WTC11 (cell line): ENCODE measurements at regions not wholly inside any gene's neighbourhood (a gene's known extent, or its start where the extent isn't known, plus 50 kb on each side); places are given as distances from the start of the nearest gene placed in this dataset.

Experiments used
- ATAC-seq: fragments of 200-7000 bp; cut with Tn5 transposase; 2 replicates; pipeline ENCODE4 v1.10.0; 2021; ENCODE audit warnings: mild to moderate bottlenecking, moderate library complexity
- CTCF ChIA-PET: fragments of 300-600 bp; sonication (Branson Sonifier 250); formaldehyde crosslinking; loops from one replicate; lab custom pipeline; 2021; ENCODE audit warnings: antibody characterized with exemption; lab: Charles Lee
- POLR2A ChIA-PET: fragments of 350-600 bp; sonication (Branson Sonifier 250); formaldehyde crosslinking; loops from one replicate; lab custom pipeline; 2021; ENCODE audit warnings: antibody characterized with exemption; lab: Charles Lee
- DNase-seq: peaks from one replicate; pipeline ENCODE4 v3.0.0; 2021; ENCODE audit warnings: low spot score
- H3K27ac Mint-ChIP-seq: 2 replicates; pipeline ENCODE4 v1.8.0; 2021; ENCODE audit warnings: mixed read lengths
- H3K27me3 Mint-ChIP-seq: 2 replicates; pipeline ENCODE4 v1.8.0; 2021; ENCODE audit warnings: low read depth, mild to moderate bottlenecking, moderate library complexity, mixed read lengths
- H3K36me3 Mint-ChIP-seq: 2 replicates; pipeline ENCODE4 v1.8.0; 2021; ENCODE audit warnings: mixed read lengths
- H3K4me1 Mint-ChIP-seq: 2 replicates; pipeline ENCODE4 v1.8.0; 2022; ENCODE audit warnings: mixed read lengths
- H3K4me3 Mint-ChIP-seq: 2 replicates; pipeline ENCODE4 v1.8.0; 2021; ENCODE audit warnings: mild to moderate bottlenecking, moderate library complexity, mixed read lengths
- H3K9me3 Mint-ChIP-seq: 2 replicates; pipeline ENCODE4 v1.8.0; 2021; ENCODE audit warnings: mixed read lengths
- ATF6 ChIP-seq: sonication (generic); formaldehyde crosslinking; IDR thresholded peaks from 2 replicates; pipeline ENCODE4 v1.8.1; 2023; ENCODE audit warnings: mild to moderate bottlenecking, missing genetic modification reagents
- JUN ChIP-seq: sonication (generic); formaldehyde crosslinking; IDR thresholded peaks from 2 replicates; pipeline ENCODE4 v1.8.0; 2023; ENCODE audit warnings: mild to moderate bottlenecking, missing genetic modification reagents
- NFYB ChIP-seq: sonication (generic); formaldehyde crosslinking; conservative IDR thresholded peaks from 2 replicates; pipeline ENCODE4 v1.8.0; 2022; ENCODE audit warnings: low read depth, missing genetic modification reagents
- NR3C1 ChIP-seq: sonication (generic); formaldehyde crosslinking; conservative IDR thresholded peaks from 2 replicates; pipeline ENCODE4 v1.8.1; 2023; ENCODE audit warnings: low read depth, mild to moderate bottlenecking, missing genetic modification reagents
- RORB ChIP-seq: fragments of 250-450 bp; sonication (Bioruptor Pico); IDR thresholded peaks from 2 replicates; pipeline ENCODE4 v1.9.0; 2021; ENCODE audit warnings: mild to moderate bottlenecking
- TCF7 ChIP-seq: sonication (generic); formaldehyde crosslinking; IDR thresholded peaks from 2 replicates; pipeline ENCODE4 v1.8.0; 2022; ENCODE audit warnings: mild to moderate bottlenecking, low read depth, missing genetic modification reagents, moderate library complexity
- TP53 ChIP-seq: sonication (generic); formaldehyde crosslinking; IDR thresholded peaks from 2 replicates; pipeline ENCODE4 v1.8.1; 2023; ENCODE audit warnings: mild to moderate bottlenecking, missing genetic modification reagents
- ZBTB21 ChIP-seq: sonication (generic); formaldehyde crosslinking; IDR thresholded peaks from 2 replicates; pipeline ENCODE4 v1.8.1; 2023; ENCODE audit warnings: mild to moderate bottlenecking, missing genetic modification reagents, borderline replicate concordance
- ZNF232 ChIP-seq: sonication (generic); formaldehyde crosslinking; IDR thresholded peaks from 2 replicates; pipeline ENCODE4 v1.8.0; 2022; ENCODE audit warnings: mild to moderate bottlenecking, missing genetic modification reagents
- ZNF263 ChIP-seq: sonication (generic); formaldehyde crosslinking; IDR thresholded peaks from 2 replicates; pipeline ENCODE4 v1.8.1; 2022; ENCODE audit warnings: low read depth, mild to moderate bottlenecking, moderate library complexity, missing genetic modification reagents
- ZNF396 ChIP-seq: fragments of 250-450 bp; sonication (Bioruptor Pico); IDR thresholded peaks from 2 replicates; pipeline ENCODE4 v1.8.0; 2021; ENCODE audit warnings: mild to moderate bottlenecking, moderate library complexity, borderline replicate concordance
- ZNF416 ChIP-seq: fragments of 250-450 bp; sonication (Bioruptor Pico); IDR thresholded peaks from 2 replicates; pipeline ENCODE4 v1.9.0; 2021; ENCODE audit warnings: mild to moderate bottlenecking, inconsistent platforms

DNA sequence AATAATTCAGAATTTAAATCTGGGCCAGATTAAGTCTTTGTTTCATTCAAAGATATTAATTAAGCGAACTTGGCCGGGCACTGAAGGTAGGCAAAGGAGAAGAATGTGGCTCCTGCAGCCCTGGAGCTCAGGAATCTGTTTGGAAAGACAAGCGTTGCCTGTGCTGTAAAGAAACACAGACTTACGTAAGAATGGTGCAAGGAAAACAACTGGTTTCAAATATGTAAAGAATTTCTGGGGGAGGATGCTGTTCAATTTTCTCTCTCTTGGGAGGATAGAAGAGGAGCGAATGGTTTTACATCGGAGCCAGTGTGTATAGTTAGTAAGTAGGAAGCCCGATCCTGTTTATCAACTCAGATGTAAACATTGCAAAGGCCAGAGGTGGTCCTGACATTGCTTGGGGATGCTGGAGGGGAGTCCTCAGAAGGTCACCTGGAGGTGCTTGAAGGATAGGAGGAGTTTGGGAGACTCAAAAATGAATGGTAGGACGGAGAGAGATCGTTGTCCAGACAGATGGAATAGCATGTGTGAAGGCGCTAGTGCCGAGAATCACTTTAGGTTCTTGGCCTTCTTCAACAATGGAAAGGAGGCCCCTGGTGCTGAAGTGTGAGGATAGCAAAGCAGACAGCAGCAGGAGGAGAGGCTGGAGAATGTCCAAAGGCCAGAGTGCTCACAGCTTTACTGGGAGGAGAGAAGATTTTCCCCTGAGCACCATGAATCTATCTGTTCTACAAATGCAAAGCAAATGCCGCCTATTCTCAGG lies 456.1 kb downstream of the LPIN1 start:
- Mint-ChIP-seq H3K27me3 (no peaks in the 10 kb centered on the region; the same call in 1 of the 2 replicates), H3K9me3 (peaks cover 40% of the 10 kb centered on the region), H3K4me3 (no peak overlapping the region), H3K4me1 (peaks cover 17% of the 10 kb centered on the region), H3K27ac (no peak overlapping the region; the same call in 1 of the 2 replicates), H3K36me3 (peaks cover 3% of the 10 kb centered on the region)
- no peak for DNase-seq
- TF ChIP-seq ZNF396 (CRISPR knock-in tag), result no peak
- ChIA-PET CTCF (no interaction called here), POLR2A (interaction anchor here (0.7 kb wide), 1 partner anchor 31 kb away, joined by 3 read pairs; no protein-coding TSS in a partner anchor)
- ATAC-seq, result peak; percentile 66

DNA sequence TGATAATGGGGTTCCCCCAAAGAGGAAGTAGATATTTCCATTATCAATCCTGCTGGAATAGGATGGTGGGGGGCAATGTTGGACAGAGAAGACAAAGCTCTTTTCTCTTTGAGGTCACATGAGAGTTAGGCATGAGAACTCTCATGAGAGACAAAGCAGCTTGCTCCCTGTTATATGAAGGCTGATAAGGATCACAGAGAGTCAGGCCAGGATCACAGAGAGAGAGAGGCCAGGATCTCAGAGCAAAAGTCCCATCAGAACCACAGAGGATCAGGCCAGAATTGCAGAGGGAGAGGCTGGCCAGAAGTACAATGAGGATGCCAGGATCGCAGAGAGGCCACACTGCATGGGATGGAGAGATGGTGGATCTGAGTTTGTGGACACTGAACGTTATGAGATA lies 457.1 kb downstream of the LPIN1 start:
- Mint-ChIP-seq H3K27ac (no peak overlapping the region), H3K36me3 (no peaks in the 10 kb centered on the region), H3K27me3 (no peaks in the 10 kb centered on the region; the same call in 1 of the 2 replicates), H3K9me3 (peaks cover 32% of the 10 kb centered on the region), H3K4me3 (no peak overlapping the region), H3K4me1 (peaks cover 17% of the 10 kb centered on the region)
- ChIA-PET POLR2A (no interaction called here), CTCF (no interaction called here)
- DNase-seq (no peak), ATAC-seq (no peak)
- TF ChIP-seq ZBTB21 (no peak), TP53 (CRISPR knock-in tag) (no peak), RORB (CRISPR knock-in tag) (no peak), ZNF263 (CRISPR knock-in tag) (no peak), ZNF232 (CRISPR knock-in tag) (no peak), ATF6 (CRISPR knock-in tag) (no peak)

GRCh38 chr2:12205086-12205485 lies 458.7 kb downstream of the LPIN1 start:
- ChIA-PET POLR2A (no interaction called here), CTCF (interaction anchor here (0.7 kb wide), 1 partner anchor 385 kb away, joined by 3 read pairs; no protein-coding TSS in a partner anchor)
- no peak for DNase-seq
- TF ChIP-seq NR3C1 (CRISPR knock-in tag), result no peak
- no peak overlapping the region for H3K4me3 Mint-ChIP-seq
- no peaks in the 10 kb centered on the region for H3K36me3 Mint-ChIP-seq
- peaks cover 40% of the 10 kb centered on the region for H3K9me3 Mint-ChIP-seq
- H3K27me3 Mint-ChIP-seq, result no peaks in the 10 kb centered on the region; the same call in 1 of the 2 replicates
- peaks cover 17% of the 10 kb centered on the region for H3K4me1 Mint-ChIP-seq
- no peak overlapping the region for H3K27ac Mint-ChIP-seq
- ATAC-seq, result no peak

DNA sequence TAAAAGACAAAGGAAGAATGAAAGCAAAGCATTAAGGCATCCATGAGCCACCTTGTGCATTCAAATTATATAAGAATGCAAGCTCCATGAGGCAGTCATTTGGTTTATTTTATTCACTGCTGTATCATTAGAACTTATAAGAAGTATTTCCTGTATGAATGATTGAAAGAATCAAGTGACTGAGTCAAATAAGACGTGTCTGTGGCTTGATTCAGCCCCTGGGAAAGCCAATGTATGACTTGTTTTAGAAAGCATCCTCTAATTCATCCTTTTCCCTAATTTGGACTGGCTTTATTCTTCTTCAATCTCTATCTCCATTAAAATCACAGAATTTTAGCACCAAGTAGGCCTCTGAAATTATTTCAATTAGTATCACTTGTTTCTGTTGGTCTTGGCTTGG lies 461.1 kb downstream of the LPIN1 start:
- Mint-ChIP-seq H3K4me3 (no peak overlapping the region), H3K9me3 (peaks cover 40% of the 10 kb centered on the region), H3K4me1 (peaks cover 12% of the 10 kb centered on the region), H3K27ac (no peak overlapping the region), H3K36me3 (no peaks in the 10 kb centered on the region), H3K27me3 (no peaks in the 10 kb centered on the region; the same call in 1 of the 2 replicates)
- POLR2A ChIA-PET, result no interaction called here
- ATAC-seq (no peak), DNase-seq (no peak)
- CTCF ChIA-PET, result no interaction called here
- no peak for TF ChIP-seq TCF7 (CRISPR knock-in tag)
- TF ChIP-seq NFYB (CRISPR knock-in tag), result no peak
- no peak for TF ChIP-seq JUN (CRISPR knock-in tag)

DNA sequence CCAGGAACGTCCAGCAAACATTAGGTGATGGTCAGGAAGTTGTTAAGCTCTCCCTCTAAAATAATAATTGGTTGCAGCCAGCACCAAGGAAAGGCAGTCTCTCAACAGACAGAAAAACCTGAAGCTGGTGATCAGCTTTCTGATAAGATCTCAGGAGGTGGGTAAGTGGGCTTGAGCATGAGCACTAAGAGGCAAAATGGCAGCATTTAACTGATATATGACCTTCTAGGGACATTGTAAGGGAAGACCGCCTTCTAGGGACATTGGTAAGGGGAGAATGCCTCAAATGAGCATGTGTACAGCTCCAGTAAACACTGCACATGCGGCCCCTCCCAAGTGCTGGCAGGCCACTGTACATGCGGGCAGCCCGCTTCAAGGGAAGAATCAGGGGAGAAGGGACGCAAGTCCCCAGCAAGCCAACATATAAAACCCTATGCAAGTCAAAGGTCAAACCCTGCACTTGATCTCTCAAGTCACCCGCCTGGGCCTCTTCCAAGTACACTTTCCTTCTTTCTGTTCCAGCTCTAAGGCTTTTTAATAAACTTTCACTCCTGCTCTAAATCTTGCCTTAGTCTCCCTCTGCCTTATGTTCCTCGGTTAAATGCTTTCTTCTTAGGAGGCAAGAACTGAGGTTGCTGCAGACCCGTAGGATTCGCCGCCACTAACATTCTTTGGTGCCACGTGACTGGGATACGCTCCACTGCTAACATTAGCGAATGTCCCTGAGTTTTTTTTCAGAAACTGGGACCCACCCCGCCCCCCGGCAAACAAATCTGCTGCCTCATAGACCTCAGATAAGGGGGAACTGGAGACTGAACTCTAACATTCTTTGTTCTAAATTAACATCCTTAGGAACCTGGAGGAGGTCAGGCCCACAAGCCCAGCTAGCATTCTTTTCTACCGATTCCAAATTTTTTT lies 463.8 kb downstream of the LPIN1 start:
- H3K9me3 Mint-ChIP-seq, result peaks cover 20% of the 10 kb centered on the region
- DNase-seq, result no peak

More for the DNA sequence above, 463.8 kb downstream of the LPIN1 start:
- Mint-ChIP-seq H3K4me3 (no peak overlapping the region), H3K27ac (no peak overlapping the region), H3K36me3 (no peaks in the 10 kb centered on the region), H3K27me3 (no peaks in the 10 kb centered on the region; the same call in 1 of the 2 replicates), H3K4me1 (peaks cover 3% of the 10 kb centered on the region; the same call in 1 of the 2 replicates)
- no peak for ATAC-seq
- POLR2A ChIA-PET, result no interaction called here
- CTCF ChIA-PET, result no interaction called here
- TF ChIP-seq ZNF416 (CRISPR knock-in tag), result no peak
